K562 (cell line): ENCODE measurements at regions not wholly inside any gene's neighbourhood (a gene's known extent, or its start where the extent isn't known, plus 50 kb on each side); places are given as distances from the start of the nearest gene placed in this dataset.
A peak's percentile ranks its signal among the peaks of the same experiment; 100 is the strongest.

ENCODE experiments used
- BCLAF1 ChIP-seq, 2 experiments: fragments of 450-650 bp in 1 of 2; IDR thresholded peaks; 2 replicates each; pipeline ENCODE4 v1.6.1; 2011 to 2017; ENCODE audit warnings: low read depth in 2 of 2, antibody characterized with exemption in 1 of 2, borderline replicate concordance in 1 of 2, low read length in 1 of 2, mild to moderate bottlenecking in 1 of 2, mixed read lengths in 1 of 2; ENCODE audit not compliant: control insufficient read depth in 1 of 2
- BCOR ChIP-seq: fragments of 450-650 bp; IDR thresholded peaks from 2 replicates; pipeline ENCODE4 v1.6.1; 2016
- CBFA2T2 ChIP-seq: fragments of 450-650 bp; conservative IDR thresholded peaks from 2 replicates; pipeline ENCODE4 v1.6.1; 2017; ENCODE audit warnings: mild to moderate bottlenecking
- ELF4 ChIP-seq: fragments of 450-650 bp; formaldehyde crosslinking; IDR thresholded peaks from 2 replicates; pipeline ENCODE4 v1.4.0; 2022; ENCODE audit warnings: missing genetic modification characterization
- ERF ChIP-seq: fragments of 450-650 bp; formaldehyde crosslinking; IDR thresholded peaks from 2 replicates; pipeline ENCODE4 v1.4.0; 2020; ENCODE audit warnings: mild to moderate bottlenecking, mixed read lengths
- FOXP1 ChIP-seq: sonication (generic); formaldehyde crosslinking; IDR thresholded peaks from 2 replicates; pipeline ENCODE4 v1.8.0; 2022; ENCODE audit warnings: mild to moderate bottlenecking, missing genetic modification reagents
- GATA2 ChIP-seq: sonication (generic); formaldehyde crosslinking; IDR thresholded peaks from 2 replicates; pipeline ENCODE4 v1.4.0; 2020; ENCODE audit warnings: mild to moderate bottlenecking, missing genetic modification reagents
- HNRNPLL ChIP-seq: fragments of 200-400 bp; formaldehyde crosslinking; IDR thresholded peaks from 2 replicates; pipeline ENCODE4 v1.6.1; 2017; ENCODE audit warnings: low read length, low read depth, mild to moderate bottlenecking; ENCODE audit not compliant: poor library complexity, severe bottlenecking
- ILK ChIP-seq: fragments of 450-650 bp; IDR thresholded peaks from 2 replicates; pipeline ENCODE4 v1.6.1; 2016; ENCODE audit warnings: missing genetic modification characterization, low read depth, mild to moderate bottlenecking, missing compliant biosample characterization, moderate library complexity, borderline replicate concordance
- IRF9 ChIP-seq: fragments of 450-650 bp; IDR thresholded peaks from 2 replicates; pipeline ENCODE4 v1.6.1; 2016; ENCODE audit warnings: missing biosample characterization, missing genetic modification characterization
- NFXL1 ChIP-seq: fragments of 450-650 bp; formaldehyde crosslinking; IDR thresholded peaks from 2 replicates; pipeline ENCODE4 v1.4.0; 2021; ENCODE audit warnings: mild to moderate bottlenecking
- PTTG1 ChIP-seq: fragments of 450-650 bp; IDR thresholded peaks from 2 replicates; pipeline ENCODE4 v1.6.1; 2016; ENCODE audit warnings: low read depth, mild to moderate bottlenecking, missing genetic modification characterization, missing compliant biosample characterization
- SIN3B ChIP-seq: fragments of 450-650 bp; IDR thresholded peaks from 2 replicates; pipeline ENCODE4 v1.6.1; 2017; ENCODE audit warnings: low read depth, mild to moderate bottlenecking, moderate library complexity
- SMAD2 ChIP-seq: fragments of 150-350 bp; IDR thresholded peaks from 2 replicates; pipeline ENCODE4 v1.6.1; 2014; ENCODE audit warnings: low read depth, mild to moderate bottlenecking, low read length
- SMARCA5 ChIP-seq: fragments of 450-650 bp; IDR thresholded peaks from 2 replicates; pipeline ENCODE4 v1.6.1; 2016
- SRF ChIP-seq, 2 experiments: fragments of 250-450, 450-650 bp in 1 of 2; sonication (Bioruptor Pico) in 1 of 2; sonication (generic) in 1 of 2; formaldehyde crosslinking; IDR thresholded peaks; 2 replicates each; pipeline versions ENCODE4 v1.5.0 to v1.5.1; 2020 to 2022; ENCODE audit warnings: mild to moderate bottlenecking in 1 of 2, missing genetic modification reagents in 1 of 2
- ZBTB11 ChIP-seq, 3 experiments: fragments of 200-800 bp in 1 of 3; fragments of 250-450 bp in 1 of 3; fragments of 450-650 bp in 1 of 3; sonication (Bioruptor Pico) in 1 of 3; sonication (Bioruptor generic) in 1 of 3; formaldehyde crosslinking in 1 of 3; IDR thresholded peaks; 2 replicates each; pipeline versions ENCODE4 v1.6.1 to v1.8.0; 2016 to 2022; ENCODE audit warnings: mild to moderate bottlenecking in 2 of 3, missing genetic modification characterization in 2 of 3, missing compliant biosample characterization in 1 of 3, moderate library complexity in 1 of 3
- ZFP1 ChIP-seq: fragments of 450-650 bp; formaldehyde crosslinking; IDR thresholded peaks from 2 replicates; pipeline ENCODE4 v1.4.0; 2020; ENCODE audit warnings: mild to moderate bottlenecking, mixed read lengths
- ZNF12 ChIP-seq: sonication (generic); formaldehyde crosslinking; IDR thresholded peaks from 2 replicates; pipeline ENCODE4 v1.4.0; 2020; ENCODE audit warnings: mild to moderate bottlenecking, missing genetic modification reagents
- ZNF551 ChIP-seq: fragments of 250-450 bp; sonication (Bioruptor Pico); IDR thresholded peaks from 2 replicates; pipeline ENCODE4 v1.5.0; 2021; ENCODE audit warnings: mild to moderate bottlenecking, moderate library complexity
- ZNF589 ChIP-seq: fragments of 200-800 bp; sonication (Bioruptor generic); IDR thresholded peaks from 2 replicates; pipeline ENCODE4 v1.6.1; 2016; ENCODE audit warnings: low read depth, missing genetic modification characterization, missing compliant biosample characterization

GRCh38 chr21:38985568-38986378 is 180.0 kb downstream of the ETS2 start (continued):
- TF ChIP-seq HNRNPLL (no peak), FOXP1 (no peak), ZBTB11 (CRISPR knock-in tag; IDR thresholded peaks at IDR 0.05) (peak in 1 of 3 experiments; percentile 75; a peak in 2 of 6 replicates), ELF4 (peak; percentile 86), SMARCA5 (peak; percentile 86; the same call in 1 of the 2 replicates), ZNF589 (CRISPR knock-in tag) (peak; percentile 100), NFXL1 (CRISPR knock-in tag) (no peak), SMAD2 (no peak), ZFP1 (CRISPR knock-in tag) (0 out of 2 replicates have a peak, but pooled peaks have one; percentile 11), ERF (CRISPR knock-in tag) (peak; percentile 91), ZNF12 (CRISPR knock-in tag) (no peak), CBFA2T2 (peak; percentile 99), PTTG1 (tag) (no peak), ILK (no peak), SIN3B (no peak), IRF9 (tag) (0 out of 2 replicates have a peak, but pooled peaks have one; percentile 8), GATA2 (CRISPR knock-in tag) (peak; percentile 90), ZNF551 (CRISPR knock-in tag) (no peak), BCOR (peak; percentile 81), SRF (CRISPR knock-in tag; IDR thresholded peaks at IDR 0.05) (no peak), BCLAF1 (IDR thresholded peaks at IDR 0.05; ENCODE audit: borderline replicate concordance in 1 of 2, control insufficient read depth in 1 of 2, low read depth in 2 of 2, low read length in 1 of 2) (no peak)
